IMR-90 (cell line): ENCODE measurements at regions not wholly inside any gene's neighbourhood (a gene's known extent, or its start where the extent isn't known, plus 50 kb on each side); places are given as distances from the start of the nearest gene placed in this dataset.

Source experiments
- ATAC-seq: fragments of 200-7000 bp; cut with Tn5 transposase; 2 replicates; pipeline ENCODE4 v1.9.1; 2020; ENCODE audit warnings: low read depth, mild to moderate bottlenecking, moderate library complexity
- BruUV-seq: library from RNA; stranded (reverse); fragments of 400-500 nt; replicated peaks from 2 replicates; lab custom pipeline; 2021; lab: Mats Ljungman, UMichigan
- CTCF ChIA-PET: fragments of 300-600 bp; formaldehyde crosslinking; extraction: SDS; loops from one replicate; lab custom pipeline; 2021; ENCODE audit warnings: antibody characterized with exemption; lab: Yijun Ruan, JAX
- POLR2A ChIA-PET: fragments of 300-600 bp; sonication (Branson Sonifier 250); formaldehyde crosslinking; loops from one replicate; lab custom pipeline; 2022; ENCODE audit warnings: antibody characterized with exemption; ENCODE audit not compliant: unreplicated experiment; lab: Charles Lee
- DNase-seq: peaks from one replicate; pipeline ENCODE4 v3.0.0; 2013
- H2AFZ ChIP-seq: replicated peaks from 2 replicates; pipeline ENCODE3; 2013; ENCODE audit warnings: low read length, mild to moderate bottlenecking; ENCODE audit not compliant: poor library complexity
- H2AK5ac ChIP-seq: 2 replicates; pipeline ENCODE4 v1.6.1; 2013; ENCODE audit warnings: low read depth, low read length, inconsistent platforms
- H2AK9ac ChIP-seq: replicated peaks from 2 replicates; pipeline ENCODE3; 2013; ENCODE audit warnings: mild to moderate bottlenecking, low read depth, low read length, moderate library complexity; ENCODE audit not compliant: poor library complexity
- H2BK120ac ChIP-seq: 2 replicates; pipeline ENCODE4 v1.6.1; 2013; ENCODE audit warnings: low read depth, low read length, inconsistent platforms
- H2BK15ac ChIP-seq: 3 replicates; pipeline ENCODE4 v1.6.1; 2013; ENCODE audit warnings: low read depth, low read length, inconsistent platforms
- H2BK20ac ChIP-seq: 2 replicates; pipeline ENCODE4 v1.6.1; 2013; ENCODE audit warnings: low read depth, mild to moderate bottlenecking, inconsistent platforms, low read length, moderate library complexity
- H2BK5ac ChIP-seq: 2 replicates; pipeline ENCODE4 v1.6.1; 2013; ENCODE audit warnings: mild to moderate bottlenecking, low read depth, low read length, inconsistent platforms; ENCODE audit not compliant: poor library complexity, severe bottlenecking
- H3K14ac ChIP-seq: replicated peaks from 2 replicates; pipeline ENCODE4 v1.6.1; 2013; ENCODE audit warnings: low read depth, low read length, inconsistent platforms
- H3K18ac ChIP-seq: 2 replicates; pipeline ENCODE4 v1.6.1; 2013; ENCODE audit warnings: low read depth, low read length, control low read depth
- H3K23ac ChIP-seq: 2 replicates; pipeline ENCODE4 v1.6.1; 2013; ENCODE audit warnings: low read depth, low read length, inconsistent platforms
- H3K27ac ChIP-seq: 2 replicates; pipeline ENCODE4 v1.5.1; 2013; ENCODE audit warnings: mild to moderate bottlenecking, control low read depth, low read length; ENCODE audit not compliant: insufficient read depth
- H3K27me3 ChIP-seq: 2 replicates; pipeline ENCODE4 v1.6.1; 2013; ENCODE audit warnings: low read length; ENCODE audit not compliant: control insufficient read depth, insufficient read depth
- H3K36me3 ChIP-seq: 2 replicates; pipeline ENCODE4 v1.6.1; 2013; ENCODE audit warnings: low read length, mixed read lengths; ENCODE audit not compliant: control insufficient read depth, insufficient read depth
- H3K4ac ChIP-seq: 2 replicates; pipeline ENCODE4 v1.6.1; 2013; ENCODE audit warnings: low read depth, low read length, inconsistent platforms
- H3K4me1 ChIP-seq: 2 replicates; pipeline ENCODE4 v1.6.1; 2013; ENCODE audit warnings: low read length, mixed read lengths; ENCODE audit not compliant: control insufficient read depth, insufficient read depth
- H3K4me2 ChIP-seq: 2 replicates; pipeline ENCODE4 v1.6.1; 2013; ENCODE audit warnings: low read depth, mild to moderate bottlenecking, control low read depth, low read length, moderate library complexity
- H3K4me3 ChIP-seq: 2 replicates; pipeline ENCODE4 v1.5.1; 2013; ENCODE audit warnings: low read depth, mild to moderate bottlenecking, control low read depth, low read length, moderate library complexity; ENCODE audit not compliant: insufficient read depth
- H3K56ac ChIP-seq: 2 replicates; pipeline ENCODE4 v1.6.1; 2013; ENCODE audit warnings: low read length, inconsistent platforms; ENCODE audit not compliant: insufficient read depth; ENCODE audit errors: extremely low read depth
- H3K79me1 ChIP-seq, 2 experiments: 2 replicates each; pipeline ENCODE4 v1.6.1; 2013; ENCODE audit warnings: low read length in 2 of 2, inconsistent platforms in 1 of 2, low read depth in 1 of 2
- H3K9ac ChIP-seq: 2 replicates; pipeline ENCODE4 v1.6.1; 2013; ENCODE audit warnings: low read depth, low read length, control low read depth
- H3K9me1 ChIP-seq: 2 replicates; pipeline ENCODE4 v1.6.1; 2013; ENCODE audit warnings: low read length, inconsistent platforms; ENCODE audit not compliant: insufficient read depth
- H3K9me3 ChIP-seq: 2 replicates; pipeline ENCODE4 v1.6.1; 2013; ENCODE audit warnings: low read length; ENCODE audit not compliant: control insufficient read depth, insufficient read depth
- H4K20me1 ChIP-seq: 2 replicates; pipeline ENCODE4 v1.6.1; 2013; ENCODE audit warnings: low read length, inconsistent platforms; ENCODE audit not compliant: insufficient read depth
- H4K5ac ChIP-seq: 2 replicates; pipeline ENCODE4 v1.6.1; 2013; ENCODE audit warnings: mild to moderate bottlenecking, low read depth, low read length, control low read depth
- H4K8ac ChIP-seq, 2 experiments: 2 replicates each; pipeline ENCODE4 v1.6.1; 2013; ENCODE audit warnings: low read depth in 2 of 2, low read length in 2 of 2, control low read depth in 1 of 2, inconsistent platforms in 1 of 2
- H4K91ac ChIP-seq: 2 replicates; pipeline ENCODE4 v1.6.1; 2013; ENCODE audit warnings: low read depth, low read length, inconsistent platforms; ENCODE audit not compliant: insufficient read depth
- CTCF ChIP-seq: conservative IDR thresholded peaks from 2 replicates; pipeline ENCODE4 v1.5.1; 2012; ENCODE audit warnings: mild to moderate bottlenecking, low read depth, low read length, improper control_type of control experiment
- MAZ ChIP-seq: IDR thresholded peaks from 2 replicates; pipeline ENCODE4 v1.6.1; 2012; ENCODE audit warnings: low read depth, mild to moderate bottlenecking, low read length, improper control_type of control experiment, moderate library complexity, borderline replicate concordance
- WGBS, 2 experiments: methylation state at CpG; one replicate each; pipeline versions ENCODE4 v1.1.5 to v1.1.7; 2013; ENCODE audit warnings: missing lambda C conversion rate in 2 of 2; ENCODE audit not compliant: insufficient read length in 1 of 2; ENCODE audit errors: extremely low coverage in 2 of 2; 5-methylcytosine and 5-hydroxymethylcytosine counted together
- dilution Hi-C: fragments of 300-500 bp; cut with HindIII; formaldehyde crosslinking; loops from one replicate; pipeline ENCODE4 v1.14.3; 2018; ENCODE audit warnings: low sequenced_read_pairs; ENCODE audit not compliant: unreplicated experiment
- in situ Hi-C: fragments of 300-500 bp; cut with MboI; formaldehyde crosslinking; loops from 3 replicates; pipeline ENCODE4 v1.14.3; 2019; ENCODE audit warnings: low sequenced_read_pairs, inconsistent platforms, mixed read lengths
- intact Hi-C: fragments of 100-400 bp; cut with micrococcal nuclease; formaldehyde crosslinking; loops from 2 replicates; pipeline ENCODE4 v1.10.0; 2022

- no peak overlapping the region for H3K18ac ChIP-seq
- intact Hi-C loops, result no loop called here
Measured at GRCh38 chr10:64257704-64258103, 736.5 kb downstream of the REEP3 start.

More at GRCh38 chr10:64257704-64258103, 736.5 kb downstream of the REEP3 start:
- Histone ChIP-seq H4K5ac (no peak overlapping the region), H3K4me1 (no peaks in the 10 kb centered on the region), H2BK5ac (no peak overlapping the region), H2BK20ac (no peak overlapping the region), H3K36me3 (no peaks in the 10 kb centered on the region), H3K4me2 (no peak overlapping the region), H2AK9ac (no peak overlapping the region), H4K8ac (no peak overlapping the region), H3K9ac (no peak overlapping the region), H3K14ac (no peak overlapping the region), H2AK5ac (no peak overlapping the region), H3K27me3 (no peaks in the 10 kb centered on the region), H3K56ac (no peak overlapping the region), H3K9me1 (no peaks in the 10 kb centered on the region), H2BK15ac (no peak overlapping the region), H3K79me1 (no peaks in the 10 kb centered on the region), H3K4me3 (no peak overlapping the region), H4K91ac (no peak overlapping the region), H2AFZ (no peak overlapping the region), H3K23ac (no peak overlapping the region), H4K20me1 (no peaks in the 10 kb centered on the region), H3K9me3 (no peaks in the 10 kb centered on the region), H2BK120ac (no peak overlapping the region), H3K27ac (no peak overlapping the region), H3K4ac (no peak overlapping the region)
- dilution Hi-C loops (no loop called here), in situ Hi-C loops (no loop called here)
- ChIA-PET POLR2A (no interaction called here), CTCF (no interaction called here)
- no peak for DNase-seq
- BruUV-seq, result no TSS peak
- TF ChIP-seq MAZ (no peak), CTCF (no peak)
- WGBS, 2 experiments, result no CpG with 5 or more reads among the region's 1 CpG
- no peak for ATAC-seq
